Choroid plexus epithelial cell (primary cell): ENCODE measurements at regions not wholly inside any gene's neighbourhood (a gene's known extent, or its start where the extent isn't known, plus 50 kb on each side); places are given as distances from the start of the nearest gene placed in this dataset.
A peak's percentile ranks its signal among the peaks of the same experiment; 100 is the strongest.

ENCODE experiments used
- DNase-seq: peaks from one replicate; pipeline ENCODE4 v3.0.0-alpha.2; 2010; ENCODE audit warnings: low read depth
- H3K4me3 ChIP-seq: 2 replicates; pipeline ENCODE4 v1.5.1; 2011; ENCODE audit warnings: low read depth, mild to moderate bottlenecking, control low read depth, low read length, moderate library complexity
- CTCF ChIP-seq: conservative IDR thresholded peaks from 2 replicates; pipeline ENCODE4 v1.5.1; 2011; ENCODE audit warnings: low read depth, mild to moderate bottlenecking, control low read depth, inconsistent platforms, low read length, moderate library complexity

- DNase-seq = no peak
- no peak for TF ChIP-seq CTCF
Observed at GRCh38 chr1:181187337-181188126, 99.0 kb downstream of the IER5 start.

GRCh38 chr1:181189245-181189644 lies 100.7 kb downstream of the IER5 start:
- DNase-seq = no peak
- no peak for TF ChIP-seq CTCF
- H3K4me3 ChIP-seq = no peak overlapping the region

More at GRCh38 chr1:181187337-181188126, 99.0 kb downstream of the IER5 start:
- H3K4me3 ChIP-seq = no peak overlapping the region

- peak overlapping the region; percentile 37 for H3K4me3 ChIP-seq
Observed at GRCh38 chr1:181189691-181190363, 101.3 kb downstream of the IER5 start.

GRCh38 chr1:181190364-181191035 lies 102.0 kb downstream of the IER5 start:
- no peak for TF ChIP-seq CTCF
- no peak for DNase-seq
- no peak overlapping the region for H3K4me3 ChIP-seq

More at GRCh38 chr1:181189691-181190363, 101.3 kb downstream of the IER5 start:
- peak; percentile 75 for TF ChIP-seq CTCF
- peak; percentile 61 for DNase-seq

- H3K4me3 ChIP-seq = no peak overlapping the region
- TF ChIP-seq CTCF = no peak
- no peak for DNase-seq
Observed at GRCh38 chr1:181191494-181192040, 103.1 kb downstream of the IER5 start.

GRCh38 chr1:181192316-181192715 lies 103.8 kb downstream of the IER5 start:
- no peak for TF ChIP-seq CTCF
- DNase-seq = no peak
- H3K4me3 ChIP-seq = no peak overlapping the region
